IMR-90 (cell line): ENCODE measurements at regions not wholly inside any gene's neighbourhood (a gene's known extent, or its start where the extent isn't known, plus 50 kb on each side); places are given as distances from the start of the nearest gene placed in this dataset.

Experiments
- ATAC-seq: fragments of 200-7000 bp; cut with Tn5 transposase; 2 replicates; pipeline ENCODE4 v1.9.1; 2020; ENCODE audit warnings: low read depth, mild to moderate bottlenecking, moderate library complexity
- BruUV-seq: library from RNA; stranded (reverse); fragments of 400-500 nt; replicated peaks from 2 replicates; lab custom pipeline; 2021; lab: Mats Ljungman, UMichigan
- CTCF ChIA-PET: fragments of 300-600 bp; formaldehyde crosslinking; extraction: SDS; loops from one replicate; lab custom pipeline; 2021; ENCODE audit warnings: antibody characterized with exemption; lab: Yijun Ruan, JAX
- POLR2A ChIA-PET: fragments of 300-600 bp; sonication (Branson Sonifier 250); formaldehyde crosslinking; loops from one replicate; lab custom pipeline; 2022; ENCODE audit warnings: antibody characterized with exemption; ENCODE audit not compliant: unreplicated experiment; lab: Charles Lee
- DNase-seq: peaks from one replicate; pipeline ENCODE4 v3.0.0; 2013
- H2AFZ ChIP-seq: replicated peaks from 2 replicates; pipeline ENCODE3; 2013; ENCODE audit warnings: low read length, mild to moderate bottlenecking; ENCODE audit not compliant: poor library complexity
- H2AK5ac ChIP-seq: 2 replicates; pipeline ENCODE4 v1.6.1; 2013; ENCODE audit warnings: low read depth, low read length, inconsistent platforms
- H2AK9ac ChIP-seq: replicated peaks from 2 replicates; pipeline ENCODE3; 2013; ENCODE audit warnings: mild to moderate bottlenecking, low read depth, low read length, moderate library complexity; ENCODE audit not compliant: poor library complexity
- H2BK120ac ChIP-seq: 2 replicates; pipeline ENCODE4 v1.6.1; 2013; ENCODE audit warnings: low read depth, low read length, inconsistent platforms
- H2BK15ac ChIP-seq: 3 replicates; pipeline ENCODE4 v1.6.1; 2013; ENCODE audit warnings: low read depth, low read length, inconsistent platforms
- H2BK20ac ChIP-seq: 2 replicates; pipeline ENCODE4 v1.6.1; 2013; ENCODE audit warnings: low read depth, mild to moderate bottlenecking, inconsistent platforms, low read length, moderate library complexity
- H2BK5ac ChIP-seq: 2 replicates; pipeline ENCODE4 v1.6.1; 2013; ENCODE audit warnings: mild to moderate bottlenecking, low read depth, low read length, inconsistent platforms; ENCODE audit not compliant: poor library complexity, severe bottlenecking
- H3K14ac ChIP-seq: replicated peaks from 2 replicates; pipeline ENCODE4 v1.6.1; 2013; ENCODE audit warnings: low read depth, low read length, inconsistent platforms
- H3K18ac ChIP-seq: 2 replicates; pipeline ENCODE4 v1.6.1; 2013; ENCODE audit warnings: low read depth, low read length, control low read depth
- H3K23ac ChIP-seq: 2 replicates; pipeline ENCODE4 v1.6.1; 2013; ENCODE audit warnings: low read depth, low read length, inconsistent platforms
- H3K27ac ChIP-seq: 2 replicates; pipeline ENCODE4 v1.5.1; 2013; ENCODE audit warnings: mild to moderate bottlenecking, control low read depth, low read length; ENCODE audit not compliant: insufficient read depth
- H3K27me3 ChIP-seq: 2 replicates; pipeline ENCODE4 v1.6.1; 2013; ENCODE audit warnings: low read length; ENCODE audit not compliant: control insufficient read depth, insufficient read depth
- H3K36me3 ChIP-seq: 2 replicates; pipeline ENCODE4 v1.6.1; 2013; ENCODE audit warnings: low read length, mixed read lengths; ENCODE audit not compliant: control insufficient read depth, insufficient read depth
- H3K4ac ChIP-seq: 2 replicates; pipeline ENCODE4 v1.6.1; 2013; ENCODE audit warnings: low read depth, low read length, inconsistent platforms
- H3K4me1 ChIP-seq: 2 replicates; pipeline ENCODE4 v1.6.1; 2013; ENCODE audit warnings: low read length, mixed read lengths; ENCODE audit not compliant: control insufficient read depth, insufficient read depth
- H3K4me2 ChIP-seq: 2 replicates; pipeline ENCODE4 v1.6.1; 2013; ENCODE audit warnings: low read depth, mild to moderate bottlenecking, control low read depth, low read length, moderate library complexity
- H3K4me3 ChIP-seq: 2 replicates; pipeline ENCODE4 v1.5.1; 2013; ENCODE audit warnings: low read depth, mild to moderate bottlenecking, control low read depth, low read length, moderate library complexity; ENCODE audit not compliant: insufficient read depth
- H3K56ac ChIP-seq: 2 replicates; pipeline ENCODE4 v1.6.1; 2013; ENCODE audit warnings: low read length, inconsistent platforms; ENCODE audit not compliant: insufficient read depth; ENCODE audit errors: extremely low read depth
- H3K79me1 ChIP-seq, 2 experiments: 2 replicates each; pipeline ENCODE4 v1.6.1; 2013; ENCODE audit warnings: low read length in 2 of 2, inconsistent platforms in 1 of 2, low read depth in 1 of 2
- H3K9ac ChIP-seq: 2 replicates; pipeline ENCODE4 v1.6.1; 2013; ENCODE audit warnings: low read depth, low read length, control low read depth
- H3K9me1 ChIP-seq: 2 replicates; pipeline ENCODE4 v1.6.1; 2013; ENCODE audit warnings: low read length, inconsistent platforms; ENCODE audit not compliant: insufficient read depth
- H3K9me3 ChIP-seq: 2 replicates; pipeline ENCODE4 v1.6.1; 2013; ENCODE audit warnings: low read length; ENCODE audit not compliant: control insufficient read depth, insufficient read depth
- H4K20me1 ChIP-seq: 2 replicates; pipeline ENCODE4 v1.6.1; 2013; ENCODE audit warnings: low read length, inconsistent platforms; ENCODE audit not compliant: insufficient read depth
- H4K5ac ChIP-seq: 2 replicates; pipeline ENCODE4 v1.6.1; 2013; ENCODE audit warnings: mild to moderate bottlenecking, low read depth, low read length, control low read depth
- H4K8ac ChIP-seq, 2 experiments: 2 replicates each; pipeline ENCODE4 v1.6.1; 2013; ENCODE audit warnings: low read depth in 2 of 2, low read length in 2 of 2, control low read depth in 1 of 2, inconsistent platforms in 1 of 2
- H4K91ac ChIP-seq: 2 replicates; pipeline ENCODE4 v1.6.1; 2013; ENCODE audit warnings: low read depth, low read length, inconsistent platforms; ENCODE audit not compliant: insufficient read depth
- MAFK ChIP-seq: IDR thresholded peaks from 2 replicates; pipeline ENCODE4 v1.6.1; 2012; ENCODE audit warnings: low read depth, low read length, improper control_type of control experiment
- MAZ ChIP-seq: IDR thresholded peaks from 2 replicates; pipeline ENCODE4 v1.6.1; 2012; ENCODE audit warnings: low read depth, mild to moderate bottlenecking, low read length, improper control_type of control experiment, moderate library complexity, borderline replicate concordance
- MXI1 ChIP-seq: IDR thresholded peaks from 2 replicates; pipeline ENCODE4 v1.6.1; 2012; ENCODE audit warnings: low read depth, mild to moderate bottlenecking, low read length, moderate library complexity, borderline replicate concordance
- NFE2L2 ChIP-seq: fragments of 150-350 bp; IDR thresholded peaks from 2 replicates; pipeline ENCODE4 v1.6.1; 2016; ENCODE audit warnings: low read depth, mild to moderate bottlenecking, low read length
- POLR2A ChIP-seq: IDR thresholded peaks from 2 replicates; pipeline ENCODE4 v1.6.1; 2012; ENCODE audit warnings: mild to moderate bottlenecking, low read depth, low read length
- RFX5 ChIP-seq: IDR thresholded peaks from 2 replicates; pipeline ENCODE4 v1.8.0; 2012; ENCODE audit warnings: low read depth, mild to moderate bottlenecking, low read length, moderate library complexity
- SMC3 ChIP-seq: fragments of 150-350 bp; IDR thresholded peaks from 2 replicates; pipeline ENCODE4 v1.6.1; 2016; ENCODE audit warnings: low read depth, mild to moderate bottlenecking, antibody characterized with exemption, low read length, moderate library complexity
- WGBS, 2 experiments: methylation state at CpG; one replicate each; pipeline versions ENCODE4 v1.1.5 to v1.1.7; 2013; ENCODE audit warnings: missing lambda C conversion rate in 2 of 2; ENCODE audit not compliant: insufficient read length in 1 of 2; ENCODE audit errors: extremely low coverage in 2 of 2; 5-methylcytosine and 5-hydroxymethylcytosine counted together
- dilution Hi-C: fragments of 300-500 bp; cut with HindIII; formaldehyde crosslinking; loops from one replicate; pipeline ENCODE4 v1.14.3; 2018; ENCODE audit warnings: low sequenced_read_pairs; ENCODE audit not compliant: unreplicated experiment
- in situ Hi-C: fragments of 300-500 bp; cut with MboI; formaldehyde crosslinking; loops from 3 replicates; pipeline ENCODE4 v1.14.3; 2019; ENCODE audit warnings: low sequenced_read_pairs, inconsistent platforms, mixed read lengths
- intact Hi-C: fragments of 100-400 bp; cut with micrococcal nuclease; formaldehyde crosslinking; loops from 2 replicates; pipeline ENCODE4 v1.10.0; 2022

DNA sequence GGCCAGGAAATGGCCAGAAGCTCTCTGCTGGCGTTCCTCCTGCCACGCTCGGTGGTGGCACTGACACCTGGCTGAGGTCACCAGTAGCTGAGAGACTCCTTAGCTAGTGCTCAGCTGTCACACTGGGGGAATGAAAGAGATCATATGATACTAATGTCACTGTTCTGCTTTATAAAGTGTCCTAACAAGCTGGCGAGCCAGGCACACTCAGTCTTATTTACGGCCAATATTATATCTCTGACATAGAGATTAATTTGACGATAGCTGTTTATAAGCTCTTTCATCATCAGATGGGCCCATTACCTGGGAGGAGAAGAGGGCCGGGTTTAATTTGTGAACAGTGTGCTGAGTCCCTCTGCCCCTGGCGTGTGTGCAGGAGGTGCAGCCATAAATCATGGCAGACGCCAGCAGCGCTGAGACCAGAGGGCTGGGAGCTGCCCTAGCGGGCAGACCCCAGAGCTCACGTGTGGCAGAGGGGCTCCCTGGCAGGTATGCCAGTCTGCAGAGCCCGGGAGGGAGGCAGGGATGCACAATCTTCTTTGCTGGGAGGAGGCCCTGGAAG is 246.5 kb downstream of the HAUS1 start:
- no TSS peak for BruUV-seq
- no peak overlapping the region for H4K5ac ChIP-seq
- no peaks in the 10 kb centered on the region for H3K9me3 ChIP-seq
- H3K27ac ChIP-seq = no peak overlapping the region
- no peak overlapping the region for H3K4me3 ChIP-seq
- dilution Hi-C loops = no loop called here
- H2BK5ac ChIP-seq = no peak overlapping the region
- H3K4me1 ChIP-seq = no peaks in the 10 kb centered on the region
- WGBS, 2 experiments = 50% methylated on average over 1 of the region's 13 CpGs; no CpG with 5 or more reads in 1 of the 2 experiments
- peaks cover 3% of the 10 kb centered on the region; the same call in 1 of the 2 replicates for H3K27me3 ChIP-seq
- no peak for DNase-seq
- ATAC-seq = no peak
- no peaks in the 10 kb centered on the region for H3K79me1 ChIP-seq
- no peak overlapping the region for H3K14ac ChIP-seq
- H3K4ac ChIP-seq = no peak overlapping the region
- no peak overlapping the region for H3K23ac ChIP-seq
- TF ChIP-seq RFX5 (no peak), MAFK (no peak), NFE2L2 (no peak), POLR2A (no peak), SMC3 (no peak), MAZ (no peak), MXI1 (no peak)
- no peaks in the 10 kb centered on the region for H4K20me1 ChIP-seq
- no peak overlapping the region for H3K9ac ChIP-seq
- no peak overlapping the region for H4K8ac ChIP-seq
- H3K9me1 ChIP-seq = no peaks in the 10 kb centered on the region
- no peak overlapping the region for H4K91ac ChIP-seq
- POLR2A ChIA-PET = no interaction called here
- CTCF ChIA-PET = no interaction called here
- H2AK9ac ChIP-seq = no peak overlapping the region
- no peak overlapping the region for H3K56ac ChIP-seq
- no peak overlapping the region for H2BK20ac ChIP-seq
- in situ Hi-C loops = no loop called here
- intact Hi-C loops = no loop called here
- H2BK15ac ChIP-seq = no peak overlapping the region
- H3K36me3 ChIP-seq = no peaks in the 10 kb centered on the region
- H3K18ac ChIP-seq = no peak overlapping the region
- H2AK5ac ChIP-seq = no peak overlapping the region
- no peak overlapping the region for H3K4me2 ChIP-seq
- no peak overlapping the region for H2BK120ac ChIP-seq
- H2AFZ ChIP-seq = no peak overlapping the region
